ENCODE measurements at regions not wholly inside any gene's neighbourhood (a gene's known extent, or its start where the extent isn't known, plus 50 kb on each side); places are given as distances from the start of the nearest gene placed in this dataset.

DNA sequence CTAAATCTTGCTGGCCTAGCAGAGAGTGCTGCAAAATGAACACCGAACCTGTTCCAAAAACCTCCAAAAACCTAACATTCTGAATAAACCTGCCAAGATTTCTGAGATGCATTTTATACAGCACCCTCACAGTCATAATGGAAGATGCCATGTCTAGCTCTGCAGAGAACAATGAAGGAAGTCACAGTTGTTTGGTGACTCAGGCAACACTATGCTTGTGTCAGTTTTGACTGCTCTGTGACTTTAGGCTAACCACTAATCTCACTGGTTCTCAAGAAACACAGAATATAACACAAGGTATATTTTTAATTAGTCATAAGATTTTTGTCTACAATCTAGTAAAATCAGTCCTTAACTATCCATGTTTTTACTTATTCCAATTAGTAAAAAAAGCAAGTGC lies 606.6 kb downstream of the TBL1XR1 start:
- TF ChIP-seq, protein P1, sequence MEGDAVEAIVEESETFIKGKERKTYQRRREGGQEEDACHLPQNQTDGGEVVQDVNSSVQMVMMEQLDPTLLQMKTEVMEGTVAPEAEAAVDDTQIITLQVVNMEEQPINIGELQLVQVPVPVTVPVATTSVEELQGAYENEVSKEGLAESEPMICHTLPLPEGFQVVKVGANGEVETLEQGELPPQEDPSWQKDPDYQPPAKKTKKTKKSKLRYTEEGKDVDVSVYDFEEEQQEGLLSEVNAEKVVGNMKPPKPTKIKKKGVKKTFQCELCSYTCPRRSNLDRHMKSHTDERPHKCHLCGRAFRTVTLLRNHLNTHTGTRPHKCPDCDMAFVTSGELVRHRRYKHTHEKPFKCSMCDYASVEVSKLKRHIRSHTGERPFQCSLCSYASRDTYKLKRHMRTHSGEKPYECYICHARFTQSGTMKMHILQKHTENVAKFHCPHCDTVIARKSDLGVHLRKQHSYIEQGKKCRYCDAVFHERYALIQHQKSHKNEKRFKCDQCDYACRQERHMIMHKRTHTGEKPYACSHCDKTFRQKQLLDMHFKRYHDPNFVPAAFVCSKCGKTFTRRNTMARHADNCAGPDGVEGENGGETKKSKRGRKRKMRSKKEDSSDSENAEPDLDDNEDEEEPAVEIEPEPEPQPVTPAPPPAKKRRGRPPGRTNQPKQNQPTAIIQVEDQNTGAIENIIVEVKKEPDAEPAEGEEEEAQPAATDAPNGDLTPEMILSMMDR (IDR thresholded peaks at IDR 0.05), result no peak
- TF ChIP-seq POLR2A (IDR thresholded peaks at IDR 0.05), result no peak
